NOMO-1 (cell line): ENCODE measurements at regions not wholly inside any gene's neighbourhood (a gene's known extent, or its start where the extent isn't known, plus 50 kb on each side); places are given as distances from the start of the nearest gene placed in this dataset.
"Not testable (repeated sequence)": the region's sequence is repeated elsewhere in the genome, so short reads cannot be mapped to it uniquely, and the experiment has no call there.

ENCODE experiments used
- DNase-seq, 2 experiments: peaks; one replicate each; lab custom pipeline; 2025; ENCODE audit not compliant: unreplicated experiment in 2 of 2; lab: John Stamatoyannopoulos, UW

GRCh38 chr5:83404182-83404716 lies 67.3 kb upstream of the VCAN start:
- no peak for DNase-seq

DNA sequence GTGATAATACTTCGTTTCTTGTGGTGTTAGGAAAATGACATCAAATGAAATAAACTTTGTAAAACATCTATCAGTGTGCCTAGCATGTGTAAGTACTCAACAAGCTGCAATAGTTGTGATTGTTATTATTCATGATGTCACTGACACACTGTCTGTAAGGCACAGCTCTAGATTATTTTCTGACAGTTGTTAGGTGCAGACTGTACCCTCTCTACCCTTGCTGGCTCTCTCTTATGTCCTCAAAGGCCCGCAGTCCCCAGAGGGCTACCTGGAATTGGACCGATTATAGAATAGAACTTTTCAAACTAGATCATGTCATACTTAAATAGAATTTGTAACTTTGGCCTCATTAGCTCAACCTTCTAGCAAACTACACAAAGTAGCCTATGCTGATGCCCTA lies 65.9 kb upstream of the VCAN start:
- no peak for DNase-seq

DNA sequence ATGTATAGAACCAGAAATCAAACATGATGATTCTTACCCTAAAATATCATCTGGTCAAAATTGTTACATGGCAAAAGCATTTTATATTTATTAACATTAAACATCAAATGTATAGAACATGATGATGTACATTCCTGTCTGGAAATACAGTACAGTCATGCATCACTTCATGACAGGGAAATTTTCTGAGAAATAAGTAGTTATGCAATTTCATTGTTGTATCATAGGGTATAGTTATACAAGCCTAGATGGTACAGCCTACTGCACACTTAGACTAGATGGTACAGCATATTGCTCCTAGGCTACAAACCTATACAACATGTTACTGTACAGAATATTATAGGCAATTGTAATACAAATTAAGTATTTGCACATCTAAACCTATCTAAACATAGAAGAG lies 64.6 kb upstream of the VCAN start:
- no peak for DNase-seq

- DNase-seq: no peak
These were observed 63.6 kb upstream of the VCAN start for GRCh38 chr5:83407931-83408330.

DNA sequence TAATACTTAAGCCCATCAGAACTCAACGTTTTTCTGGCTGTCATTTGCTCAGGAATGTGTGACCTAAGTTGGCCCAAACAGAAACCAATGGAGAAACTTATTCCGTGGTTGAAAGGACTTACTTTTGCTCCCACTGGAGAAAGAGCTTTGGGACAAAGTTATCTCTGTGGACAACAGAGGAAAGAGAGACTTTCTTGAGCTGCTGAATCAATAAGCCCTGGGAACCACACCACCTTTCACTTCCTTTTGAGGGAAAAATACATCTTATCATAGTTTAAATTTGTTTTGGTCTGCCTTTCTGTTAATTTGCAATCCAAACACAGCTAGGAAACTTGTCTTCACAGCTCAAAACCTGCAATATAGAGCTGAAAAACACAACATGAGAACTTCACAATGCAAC lies 62.8 kb upstream of the VCAN start:
- no peak for DNase-seq

DNA sequence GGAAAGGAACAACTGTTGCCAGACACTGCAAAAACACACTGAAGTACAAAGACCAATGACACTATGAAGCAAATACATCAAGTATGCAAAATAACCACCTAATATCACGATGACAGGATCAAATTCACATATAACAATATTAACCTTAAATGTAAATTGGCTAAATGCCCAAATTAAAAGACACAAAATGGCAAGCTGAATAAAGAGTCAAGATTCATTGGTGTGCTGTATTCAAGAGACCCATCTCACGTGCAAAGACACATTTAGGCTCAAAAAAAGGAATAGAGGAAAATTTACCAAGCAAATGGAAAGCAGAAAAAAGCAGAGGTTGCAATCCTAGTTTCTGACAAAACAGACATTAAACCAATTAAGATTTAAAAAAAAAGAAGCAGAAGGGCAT lies 61.8 kb upstream of the VCAN start:
- DNase-seq: not testable (repeated sequence)

DNA sequence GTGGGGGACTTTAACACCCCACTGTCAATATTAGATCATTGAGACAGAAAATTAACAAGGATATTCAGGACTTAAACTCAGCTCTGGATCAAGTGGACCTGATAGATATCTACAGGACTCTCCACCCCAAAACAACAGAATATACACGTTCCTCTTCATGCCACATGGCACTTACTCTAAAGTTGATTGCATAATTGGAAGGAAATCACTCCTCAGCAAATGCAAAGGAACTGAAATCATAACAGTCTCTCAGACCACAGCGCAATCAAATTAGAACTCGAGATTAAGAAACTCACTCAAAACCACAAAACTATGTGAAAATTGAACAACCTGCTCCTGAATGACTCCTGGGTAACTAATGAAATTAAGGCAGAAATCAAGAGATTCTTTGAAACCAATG lies 61.2 kb upstream of the VCAN start:
- DNase-seq: peak; percentile 70 to 84

DNA sequence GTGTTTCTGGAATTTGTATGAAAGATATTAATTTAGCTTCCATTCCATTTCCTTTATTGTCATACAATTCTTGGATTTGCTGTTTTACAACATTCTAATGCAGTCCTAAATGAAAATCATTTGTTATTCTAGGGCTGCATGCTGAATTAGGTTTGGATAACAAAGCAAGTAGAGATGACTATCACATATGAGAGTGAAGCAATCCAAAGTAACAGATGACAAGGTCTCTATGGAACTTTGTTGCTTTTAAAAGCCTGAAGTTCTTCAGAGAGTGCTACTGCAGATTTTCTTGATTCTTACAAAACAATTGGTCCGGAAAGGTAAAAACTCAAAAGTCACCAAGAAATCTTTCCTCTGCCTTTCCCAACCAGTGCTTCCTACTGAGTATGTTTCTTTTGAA lies 56.9 kb upstream of the VCAN start:
- no peak for DNase-seq

DNA sequence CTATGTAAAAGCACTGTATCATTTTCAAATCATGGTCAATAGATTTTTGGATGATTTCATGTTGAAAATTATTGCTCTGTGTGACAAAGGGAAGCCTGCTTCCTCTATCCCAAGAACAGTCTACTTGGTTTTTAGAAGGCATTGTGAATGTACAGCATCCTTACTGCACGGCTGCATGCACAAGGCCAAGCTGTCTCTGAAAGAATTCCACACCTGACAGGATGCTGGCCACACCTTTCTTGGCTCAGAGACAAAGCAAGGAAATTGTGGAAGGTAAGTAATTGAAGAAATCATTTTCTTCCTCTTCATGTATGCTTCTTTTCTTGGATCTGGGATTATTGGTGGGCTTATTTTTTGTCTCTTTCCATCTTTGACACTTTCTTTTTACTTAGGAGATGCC lies 53.7 kb upstream of the VCAN start:
- no peak for DNase-seq

GRCh38 chr5:83418356-83419321 lies 52.9 kb upstream of the VCAN start:
- no peak for DNase-seq
